KMS-11 (cell line): ENCODE measurements at regions not wholly inside any gene's neighbourhood (a gene's known extent, or its start where the extent isn't known, plus 50 kb on each side); places are given as distances from the start of the nearest gene placed in this dataset.
"Not testable (repeated sequence)": the region's sequence is repeated elsewhere in the genome, so short reads cannot be mapped to it uniquely, and the experiment has no call there.

Experiments
- H2AFZ ChIP-seq: fragments of 200-600 bp; sonication (generic); 2 replicates; pipeline ENCODE4 v1.6.1; 2016; ENCODE audit warnings: antibody characterized with exemption, mixed run types, low read depth
- H3K27ac ChIP-seq: fragments of 200-600 bp; sonication (generic); 2 replicates; pipeline ENCODE4 v1.6.1; 2016; ENCODE audit warnings: mild to moderate bottlenecking, mixed run types
- H3K27me3 ChIP-seq: fragments of 200-600 bp; sonication (generic); 2 replicates; pipeline ENCODE4 v1.6.1; 2017; ENCODE audit warnings: mild to moderate bottlenecking, low read depth, mixed run types, moderate library complexity; ENCODE audit not compliant: insufficient read depth
- H3K36me3 ChIP-seq: fragments of 200-600 bp; sonication (generic); 2 replicates; pipeline ENCODE4 v1.6.1; 2017; ENCODE audit warnings: mild to moderate bottlenecking, mixed run types; ENCODE audit not compliant: insufficient read depth
- H3K4me1 ChIP-seq: fragments of 200-600 bp; sonication (generic); 2 replicates; pipeline ENCODE4 v1.6.1; 2016; ENCODE audit warnings: mild to moderate bottlenecking, low read depth, mixed run types; ENCODE audit not compliant: poor library complexity, severe bottlenecking
- H3K4me2 ChIP-seq: fragments of 200-600 bp; sonication (generic); 2 replicates; pipeline ENCODE4 v1.7.0; 2016; ENCODE audit warnings: mild to moderate bottlenecking, mixed run types
- H3K4me3 ChIP-seq: fragments of 200-600 bp; sonication (generic); IDR thresholded peaks from 2 replicates; pipeline ENCODE4 v1.6.1; 2017; ENCODE audit warnings: low read depth, low read length, mixed read lengths; ENCODE audit not compliant: insufficient read depth
- H3K79me2 ChIP-seq: fragments of 200-600 bp; sonication (generic); 2 replicates; pipeline ENCODE4 v1.6.1; 2016; ENCODE audit warnings: low read depth, mixed run types; ENCODE audit not compliant: insufficient read depth
- H3K9ac ChIP-seq: fragments of 200-600 bp; sonication (generic); 2 replicates; pipeline ENCODE4 v1.6.1; 2016; ENCODE audit warnings: mild to moderate bottlenecking, mixed run types
- H4K20me1 ChIP-seq: fragments of 200-600 bp; sonication (generic); 2 replicates; pipeline ENCODE4 v1.6.1; 2016; ENCODE audit warnings: mild to moderate bottlenecking, mixed run types; ENCODE audit not compliant: insufficient read depth
- CTCF ChIP-seq: fragments of 200-600 bp; sonication (generic); conservative IDR thresholded peaks from 2 replicates; pipeline ENCODE4 v1.6.1; 2017; ENCODE audit warnings: low read depth, mild to moderate bottlenecking, antibody characterized with exemption, low read length, moderate library complexity, mixed read lengths

- no peak overlapping the region for H3K4me2 ChIP-seq
Observed at GRCh38 chr10:30719832-30720231, 90.3 kb upstream of the LYZL2 start.

GRCh38 chr10:30709700-30710358, 80.3 kb upstream of the LYZL2 start:
- Histone ChIP-seq H4K20me1 (no peaks in the 10 kb centered on the region), H3K36me3 (no peaks in the 10 kb centered on the region), H3K79me2 (no peaks in the 10 kb centered on the region), H3K27me3 (no peaks in the 10 kb centered on the region), H3K4me1 (peaks cover 35% of the 10 kb centered on the region), H3K27ac (no peak overlapping the region), H3K4me3 (no peak overlapping the region), H2AFZ (no peak overlapping the region), H3K4me2 (no peak overlapping the region), H3K9ac (no peak overlapping the region)
- TF ChIP-seq CTCF = no peak

More at GRCh38 chr10:30719832-30720231, 90.3 kb upstream of the LYZL2 start:
- no peaks in the 10 kb centered on the region for H3K27me3 ChIP-seq
- H2AFZ ChIP-seq = no peak overlapping the region
- H3K27ac ChIP-seq = no peak overlapping the region
- H3K4me1 ChIP-seq = no peaks in the 10 kb centered on the region
- no peak overlapping the region for H3K4me3 ChIP-seq
- no peaks in the 10 kb centered on the region for H3K36me3 ChIP-seq
- no peaks in the 10 kb centered on the region for H4K20me1 ChIP-seq
- no peak overlapping the region for H3K9ac ChIP-seq
- no peak for TF ChIP-seq CTCF
- no peaks in the 10 kb centered on the region for H3K79me2 ChIP-seq

GRCh38 chr10:30709229-30709628, 79.7 kb upstream of the LYZL2 start:
- no peak overlapping the region for H3K4me2 ChIP-seq
- H4K20me1 ChIP-seq = no peaks in the 10 kb centered on the region
- no peak overlapping the region for H3K4me3 ChIP-seq
- no peak overlapping the region for H3K9ac ChIP-seq
- no peak overlapping the region for H3K27ac ChIP-seq
- no peak for TF ChIP-seq CTCF
- H3K79me2 ChIP-seq = no peaks in the 10 kb centered on the region
- H3K27me3 ChIP-seq = no peaks in the 10 kb centered on the region
- peaks cover 41% of the 10 kb centered on the region for H3K4me1 ChIP-seq
- H3K36me3 ChIP-seq = no peaks in the 10 kb centered on the region
- H2AFZ ChIP-seq = no peak overlapping the region

GRCh38 chr10:30708234-30708633, 78.7 kb upstream of the LYZL2 start:
- no peaks in the 10 kb centered on the region for H3K36me3 ChIP-seq
- no peak for TF ChIP-seq CTCF

GRCh38 chr10:30706189-30706588, 76.6 kb upstream of the LYZL2 start:
- peak overlapping the region; percentile 86; the same call in 1 of the 2 replicates for H3K4me2 ChIP-seq
- not testable (repeated sequence) for H3K79me2 ChIP-seq, H3K36me3 ChIP-seq, H4K20me1 ChIP-seq, H3K27me3 ChIP-seq, H3K4me3 ChIP-seq, H3K9ac ChIP-seq
- 0 out of 2 replicates have a peak overlapping the region, but pooled peaks have one; percentile 80 for H2AFZ ChIP-seq
- peaks cover 69% of the 10 kb centered on the region for H3K4me1 ChIP-seq
- H3K27ac ChIP-seq = peak overlapping the region; percentile 89

More at GRCh38 chr10:30708234-30708633, 78.7 kb upstream of the LYZL2 start:
- no peak overlapping the region for H3K27ac ChIP-seq
- H3K4me3 ChIP-seq = no peak overlapping the region
- H3K9ac ChIP-seq = no peak overlapping the region
- H3K79me2 ChIP-seq = no peaks in the 10 kb centered on the region
- peaks cover 51% of the 10 kb centered on the region for H3K4me1 ChIP-seq
- H3K27me3 ChIP-seq = no peaks in the 10 kb centered on the region
- no peak overlapping the region for H2AFZ ChIP-seq
- H4K20me1 ChIP-seq = no peaks in the 10 kb centered on the region
- no peak overlapping the region for H3K4me2 ChIP-seq
